ENCODE measurements at regions not wholly inside any gene's neighbourhood (a gene's known extent, or its start where the extent isn't known, plus 50 kb on each side); places are given as distances from the start of the nearest gene placed in this dataset.

DNA sequence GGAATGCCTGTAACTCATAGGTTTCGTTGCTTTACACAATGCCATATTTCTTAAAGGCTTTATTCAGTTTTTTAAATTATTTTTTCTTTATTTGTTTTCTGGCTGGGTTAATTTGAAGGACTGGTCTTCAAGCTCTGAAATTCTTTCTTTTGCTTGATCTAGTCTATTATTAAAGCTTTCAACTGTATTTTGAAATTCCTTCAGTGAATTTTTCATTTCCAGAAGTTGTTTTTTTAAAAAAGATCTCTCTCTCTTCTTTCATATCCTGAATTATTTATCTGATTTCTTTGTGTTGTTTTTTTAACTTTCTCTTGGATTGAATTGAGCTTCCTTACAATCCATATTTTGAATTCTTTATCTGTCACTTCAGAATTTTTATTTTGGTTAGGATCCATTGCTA, 239.9 kb upstream of the CTAGE1 start:
- ATAC-seq (no peak), DNase-seq (no peak)
- Histone ChIP-seq H3K4me3 (no peak overlapping the region), H3K9me3 (peaks cover 16% of the 10 kb centered on the region), H3K4me1 (ENCODE audit: low read depth) (no peaks in the 10 kb centered on the region), H3K36me3 (ENCODE audit: low read depth) (no peaks in the 10 kb centered on the region)
- TF ChIP-seq, protein P1, sequence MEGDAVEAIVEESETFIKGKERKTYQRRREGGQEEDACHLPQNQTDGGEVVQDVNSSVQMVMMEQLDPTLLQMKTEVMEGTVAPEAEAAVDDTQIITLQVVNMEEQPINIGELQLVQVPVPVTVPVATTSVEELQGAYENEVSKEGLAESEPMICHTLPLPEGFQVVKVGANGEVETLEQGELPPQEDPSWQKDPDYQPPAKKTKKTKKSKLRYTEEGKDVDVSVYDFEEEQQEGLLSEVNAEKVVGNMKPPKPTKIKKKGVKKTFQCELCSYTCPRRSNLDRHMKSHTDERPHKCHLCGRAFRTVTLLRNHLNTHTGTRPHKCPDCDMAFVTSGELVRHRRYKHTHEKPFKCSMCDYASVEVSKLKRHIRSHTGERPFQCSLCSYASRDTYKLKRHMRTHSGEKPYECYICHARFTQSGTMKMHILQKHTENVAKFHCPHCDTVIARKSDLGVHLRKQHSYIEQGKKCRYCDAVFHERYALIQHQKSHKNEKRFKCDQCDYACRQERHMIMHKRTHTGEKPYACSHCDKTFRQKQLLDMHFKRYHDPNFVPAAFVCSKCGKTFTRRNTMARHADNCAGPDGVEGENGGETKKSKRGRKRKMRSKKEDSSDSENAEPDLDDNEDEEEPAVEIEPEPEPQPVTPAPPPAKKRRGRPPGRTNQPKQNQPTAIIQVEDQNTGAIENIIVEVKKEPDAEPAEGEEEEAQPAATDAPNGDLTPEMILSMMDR (IDR thresholded peaks at IDR 0.05): no peak
- intact Hi-C loops (cut with DNase I, micrococcal nuclease): no loop called here

- ATAC-seq (no peak), DNase-seq (no peak)
- intact Hi-C loops (cut with DNase I, micrococcal nuclease): no loop called here
- TF ChIP-seq, protein P1 (IDR thresholded peaks at IDR 0.05): no peak
- no peaks in the 10 kb centered on the region for H3K36me3 ChIP-seq (ENCODE audit: low read depth)
- peaks cover 18% of the 10 kb centered on the region for H3K9me3 ChIP-seq
- no peak overlapping the region for H3K4me3 ChIP-seq
- H3K4me1 ChIP-seq (ENCODE audit: low read depth): no peaks in the 10 kb centered on the region
Measured at GRCh38 chr18:22658318-22658717, 240.6 kb upstream of the CTAGE1 start.

DNA sequence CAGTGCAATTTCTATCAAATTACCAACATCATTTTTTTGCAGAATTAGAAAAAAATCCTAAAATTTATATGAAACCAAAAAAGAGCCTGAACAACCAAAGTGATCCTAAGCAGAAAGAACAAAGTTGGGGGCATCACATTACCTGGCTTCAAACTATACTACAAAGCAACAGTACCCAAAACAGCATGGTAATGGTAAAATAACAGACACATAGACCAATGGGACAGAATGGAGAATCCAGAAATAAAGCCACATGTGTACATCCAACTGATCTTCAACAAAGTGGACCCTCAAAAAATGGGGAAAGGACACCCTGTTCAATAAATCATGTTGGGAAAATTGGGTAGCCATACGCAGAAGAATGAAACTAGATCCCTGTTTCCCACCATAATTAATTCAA, 245.7 kb upstream of the CTAGE1 start:
- DNase-seq: no peak
- Histone ChIP-seq H3K36me3 (ENCODE audit: low read depth) (no peaks in the 10 kb centered on the region), H3K4me1 (ENCODE audit: low read depth) (no peaks in the 10 kb centered on the region), H3K9me3 (peaks cover 10% of the 10 kb centered on the region), H3K4me3 (no peak overlapping the region)
- TF ChIP-seq, protein P1 (IDR thresholded peaks at IDR 0.05): no peak
- intact Hi-C loops (cut with DNase I, micrococcal nuclease): no loop called here
- ATAC-seq: no peak

DNA sequence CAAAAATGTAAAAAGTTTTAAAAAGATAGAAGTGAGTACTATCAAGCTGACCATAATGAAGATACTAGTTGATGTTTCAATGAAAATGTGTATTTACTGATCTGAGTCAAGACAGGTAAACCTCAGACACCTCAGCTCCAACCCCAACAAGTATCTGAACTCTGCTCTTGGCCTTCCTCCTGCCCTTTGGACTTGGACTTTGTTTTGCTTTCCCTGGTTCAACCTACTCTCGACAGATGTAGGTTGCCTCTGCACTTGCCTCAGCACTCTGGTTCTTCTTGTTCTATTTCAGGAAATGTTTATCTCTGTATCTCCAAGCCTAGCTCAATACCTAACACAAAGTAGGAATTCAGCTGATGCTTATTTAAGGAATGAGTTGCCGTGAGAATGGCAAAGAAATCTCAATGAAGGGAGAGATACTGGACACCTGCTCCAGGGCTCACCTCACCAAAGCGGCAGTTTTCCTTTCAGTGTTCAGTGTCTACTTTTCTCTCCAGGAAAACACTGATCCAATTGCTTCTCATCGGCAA, 248.8 kb upstream of the CTAGE1 start:
- Histone ChIP-seq H3K4me1 (ENCODE audit: low read depth) (no peaks in the 10 kb centered on the region), H3K4me3 (no peak overlapping the region), H3K36me3 (ENCODE audit: low read depth) (no peaks in the 10 kb centered on the region), H3K9me3 (peaks cover 8% of the 10 kb centered on the region)
- peak in 1 of 3 donors; percentile 42 for DNase-seq
- intact Hi-C loops (cut with DNase I, micrococcal nuclease): no loop called here
- peak; percentile 71 for ATAC-seq
- TF ChIP-seq, protein P1 (IDR thresholded peaks at IDR 0.05): no peak

DNA sequence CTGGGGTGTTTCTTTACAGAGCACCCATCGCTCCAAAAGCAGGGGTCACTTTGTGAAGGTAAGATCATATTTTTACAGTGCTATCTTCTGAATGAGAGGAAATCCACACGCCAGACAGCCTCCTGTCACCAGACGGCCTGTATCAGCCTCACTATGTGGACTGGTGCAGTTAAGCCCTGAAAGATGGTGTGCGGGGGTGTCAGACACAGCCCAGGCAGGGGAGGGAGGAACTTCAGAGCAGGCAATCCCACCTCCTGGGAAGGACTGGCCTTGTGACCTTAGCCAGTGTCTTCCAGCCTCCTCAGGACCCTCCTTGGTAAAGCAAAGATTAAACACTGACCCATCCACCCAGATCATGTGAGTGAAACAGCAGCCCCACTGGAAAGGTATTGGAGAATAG, 249.4 kb upstream of the CTAGE1 start:
- Histone ChIP-seq H3K36me3 (ENCODE audit: low read depth) (no peaks in the 10 kb centered on the region), H3K4me1 (ENCODE audit: low read depth) (no peaks in the 10 kb centered on the region), H3K4me3 (no peak overlapping the region), H3K9me3 (peaks cover 8% of the 10 kb centered on the region)
- intact Hi-C loops (cut with DNase I, micrococcal nuclease): no loop called here
- no peak for ATAC-seq
- TF ChIP-seq, protein P1 (IDR thresholded peaks at IDR 0.05): no peak
- no peak for DNase-seq

Measured in mucosa of descending colon (tissue), 3 donors.